ENCODE measurements at regions not wholly inside any gene's neighbourhood (a gene's known extent, or its start where the extent isn't known, plus 50 kb on each side); places are given as distances from the start of the nearest gene placed in this dataset.

- no peaks in the 10 kb centered on the region for H3K9me3 Mint-ChIP-seq
- H3K27ac Mint-ChIP-seq (ENCODE audit: unreplicated experiment), result no peak overlapping the region
- peaks cover 74% of the 10 kb centered on the region for H3K27me3 Mint-ChIP-seq (ENCODE audit: low read depth)
- TF ChIP-seq, protein P1, sequence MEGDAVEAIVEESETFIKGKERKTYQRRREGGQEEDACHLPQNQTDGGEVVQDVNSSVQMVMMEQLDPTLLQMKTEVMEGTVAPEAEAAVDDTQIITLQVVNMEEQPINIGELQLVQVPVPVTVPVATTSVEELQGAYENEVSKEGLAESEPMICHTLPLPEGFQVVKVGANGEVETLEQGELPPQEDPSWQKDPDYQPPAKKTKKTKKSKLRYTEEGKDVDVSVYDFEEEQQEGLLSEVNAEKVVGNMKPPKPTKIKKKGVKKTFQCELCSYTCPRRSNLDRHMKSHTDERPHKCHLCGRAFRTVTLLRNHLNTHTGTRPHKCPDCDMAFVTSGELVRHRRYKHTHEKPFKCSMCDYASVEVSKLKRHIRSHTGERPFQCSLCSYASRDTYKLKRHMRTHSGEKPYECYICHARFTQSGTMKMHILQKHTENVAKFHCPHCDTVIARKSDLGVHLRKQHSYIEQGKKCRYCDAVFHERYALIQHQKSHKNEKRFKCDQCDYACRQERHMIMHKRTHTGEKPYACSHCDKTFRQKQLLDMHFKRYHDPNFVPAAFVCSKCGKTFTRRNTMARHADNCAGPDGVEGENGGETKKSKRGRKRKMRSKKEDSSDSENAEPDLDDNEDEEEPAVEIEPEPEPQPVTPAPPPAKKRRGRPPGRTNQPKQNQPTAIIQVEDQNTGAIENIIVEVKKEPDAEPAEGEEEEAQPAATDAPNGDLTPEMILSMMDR (conservative IDR thresholded peaks at IDR 0.05), result no peak
- no peak overlapping the region for H3K4me3 Mint-ChIP-seq
- H3K36me3 Mint-ChIP-seq (ENCODE audit: low read depth), result no peaks in the 10 kb centered on the region
- DNase-seq (ENCODE audit: low read depth, low spot score), result no peak
- H3K4me1 Mint-ChIP-seq, result no peaks in the 10 kb centered on the region
Measured at GRCh38 chr16:79318143-79318899, 282.2 kb downstream of the MAF start.

DNA sequence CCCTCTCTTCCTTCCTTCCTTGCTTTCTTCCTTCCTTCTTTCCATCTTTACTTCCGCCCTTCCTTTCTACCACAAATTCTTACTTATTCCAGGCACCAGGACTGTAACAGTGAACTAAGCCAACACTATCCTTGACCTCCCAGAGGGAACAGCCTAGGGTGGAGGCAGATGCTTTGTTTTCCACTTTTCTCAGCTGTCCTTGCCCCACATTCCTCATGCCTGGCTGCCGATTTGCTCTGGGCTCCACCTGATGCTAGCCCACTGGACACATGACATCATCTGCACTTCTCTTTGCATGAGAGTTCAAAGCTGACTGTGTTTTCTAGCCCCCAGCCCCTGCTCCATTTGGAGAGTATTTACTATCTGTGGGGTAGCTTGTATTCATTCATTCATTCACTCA is 283.0 kb downstream of the MAF start:
- H3K4me1 Mint-ChIP-seq, result no peaks in the 10 kb centered on the region
- no peak overlapping the region for H3K27ac Mint-ChIP-seq (ENCODE audit: unreplicated experiment)
- TF ChIP-seq, protein P1 (conservative IDR thresholded peaks at IDR 0.05), result no peak
- H3K36me3 Mint-ChIP-seq (ENCODE audit: low read depth), result no peaks in the 10 kb centered on the region
- peaks cover 72% of the 10 kb centered on the region for H3K27me3 Mint-ChIP-seq (ENCODE audit: low read depth)
- no peak overlapping the region for H3K4me3 Mint-ChIP-seq
- H3K9me3 Mint-ChIP-seq, result no peaks in the 10 kb centered on the region
- DNase-seq (ENCODE audit: low read depth, low spot score), result no peak

DNA sequence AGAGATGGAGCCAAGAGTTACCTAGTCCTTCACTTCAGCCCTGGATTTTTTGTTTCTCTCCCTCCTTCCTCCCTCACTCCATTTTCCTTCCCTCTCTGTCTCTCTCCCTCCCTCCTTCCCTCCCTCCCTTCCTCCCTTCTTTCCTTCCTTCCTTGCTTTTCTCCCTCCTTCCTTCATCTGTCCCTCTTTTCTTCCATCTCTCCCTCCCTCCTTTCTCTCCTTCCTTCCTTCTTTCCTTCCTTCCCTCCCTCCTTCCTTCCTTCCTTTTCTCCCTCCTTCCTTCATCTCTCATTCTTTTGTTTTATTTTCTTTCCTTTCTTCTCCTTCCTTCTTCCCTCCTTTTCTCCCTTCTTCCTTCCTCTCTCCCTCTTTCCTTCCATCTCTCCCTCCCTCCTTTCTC is 283.5 kb downstream of the MAF start:
- Mint-ChIP-seq H3K4me3 (no peak overlapping the region), H3K4me1 (no peaks in the 10 kb centered on the region), H3K27me3 (ENCODE audit: low read depth) (peaks cover 73% of the 10 kb centered on the region), H3K27ac (ENCODE audit: unreplicated experiment) (no peak overlapping the region), H3K36me3 (ENCODE audit: low read depth) (no peaks in the 10 kb centered on the region), H3K9me3 (no peaks in the 10 kb centered on the region)
- TF ChIP-seq, protein P1 (conservative IDR thresholded peaks at IDR 0.05), result no peak
- DNase-seq (ENCODE audit: low read depth, low spot score), result no peak

DNA sequence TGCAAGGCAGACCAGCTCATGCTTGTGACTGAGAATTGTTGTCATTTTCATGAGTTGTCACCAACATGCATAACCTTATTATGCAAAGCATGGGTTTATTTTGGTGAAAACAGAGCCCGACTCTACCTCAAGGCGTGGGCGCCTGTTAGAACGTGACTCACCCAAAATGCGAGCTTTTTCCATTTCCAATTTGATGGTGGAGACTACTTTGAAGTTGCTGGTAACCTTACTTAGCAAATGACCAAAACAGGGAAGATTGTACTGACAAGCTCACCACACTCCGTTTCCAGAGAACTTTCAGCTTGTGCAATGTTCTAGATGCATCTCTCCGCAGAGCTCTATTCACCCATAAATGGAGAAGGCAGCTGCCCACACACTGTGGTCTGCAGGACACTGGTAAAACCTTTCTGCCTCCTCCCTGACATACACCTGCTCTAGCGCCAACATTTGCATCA is 284.5 kb downstream of the MAF start:
- no peaks in the 10 kb centered on the region for H3K9me3 Mint-ChIP-seq
- H3K4me3 Mint-ChIP-seq, result no peak overlapping the region
- H3K4me1 Mint-ChIP-seq, result peaks cover 2% of the 10 kb centered on the region
- H3K27ac Mint-ChIP-seq (ENCODE audit: unreplicated experiment), result no peak overlapping the region
- no peaks in the 10 kb centered on the region for H3K36me3 Mint-ChIP-seq (ENCODE audit: low read depth)
- peaks cover 73% of the 10 kb centered on the region for H3K27me3 Mint-ChIP-seq (ENCODE audit: low read depth)
- TF ChIP-seq, protein P1 (conservative IDR thresholded peaks at IDR 0.05), result no peak
- no peak for DNase-seq (ENCODE audit: low read depth, low spot score)

DNA sequence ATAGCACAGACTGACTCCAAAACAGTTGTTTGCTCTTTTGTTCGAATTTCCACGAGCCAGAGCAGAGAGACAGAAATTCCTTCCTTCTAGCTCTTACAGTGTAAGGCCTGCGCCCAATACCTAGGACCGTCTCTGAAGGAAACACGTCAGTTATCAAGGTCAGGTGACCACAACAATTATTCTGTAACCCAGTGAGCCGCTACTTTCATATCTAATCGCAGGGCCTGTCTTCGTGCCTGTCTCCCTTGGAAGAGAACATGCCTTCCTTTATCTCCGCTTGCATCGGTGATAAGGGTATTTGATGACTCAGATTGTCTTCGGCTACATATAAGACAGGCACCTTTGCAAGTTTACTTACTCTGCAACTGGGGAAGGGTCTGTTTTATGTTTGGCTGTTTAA is 288.0 kb downstream of the MAF start:
- TF ChIP-seq, protein P1 (conservative IDR thresholded peaks at IDR 0.05), result no peak
- no peaks in the 10 kb centered on the region for H3K9me3 Mint-ChIP-seq
- H3K36me3 Mint-ChIP-seq (ENCODE audit: low read depth), result no peaks in the 10 kb centered on the region
- peaks cover 12% of the 10 kb centered on the region for H3K4me1 Mint-ChIP-seq
- H3K27ac Mint-ChIP-seq (ENCODE audit: unreplicated experiment), result no peak overlapping the region
- H3K27me3 Mint-ChIP-seq (ENCODE audit: low read depth), result peaks cover 76% of the 10 kb centered on the region
- DNase-seq (ENCODE audit: low read depth, low spot score), result no peak
- no peak overlapping the region for H3K4me3 Mint-ChIP-seq
